Kidney tubule cell (primary cell): ENCODE measurements at regions not wholly inside any gene's neighbourhood (a gene's known extent, or its start where the extent isn't known, plus 50 kb on each side); places are given as distances from the start of the nearest gene placed in this dataset.
"Not testable (repeated sequence)": the region's sequence is repeated elsewhere in the genome, so short reads cannot be mapped to it uniquely, and the experiment has no call there.

Source experiments
- DNase-seq: peaks from one replicate; pipeline ENCODE4 v3.0.0-alpha.2; 2018; ENCODE audit warnings: low spot score

- no peak for DNase-seq
Measured at GRCh38 chr2:66031236-66031635, 403.7 kb upstream of the MEIS1 start.

GRCh38 chr2:66030553-66030952 is 404.4 kb upstream of the MEIS1 start:
- no peak for DNase-seq

- DNase-seq = no peak
Measured at GRCh38 chr2:66024391-66024790, 410.5 kb upstream of the MEIS1 start.

- DNase-seq = no peak
Measured at GRCh38 chr2:66021296-66021695, 413.6 kb upstream of the MEIS1 start.

- no peak for DNase-seq
Measured at GRCh38 chr2:66017763-66018162, 417.2 kb upstream of the MEIS1 start.

- DNase-seq = no peak
Measured at GRCh38 chr2:66014450-66014849, 420.5 kb upstream of the MEIS1 start.

- no peak for DNase-seq
Measured at GRCh38 chr2:66013456-66013855, 421.5 kb upstream of the MEIS1 start.

GRCh38 chr2:66003931-66004330 is 431.0 kb upstream of the MEIS1 start:
- DNase-seq = no peak

GRCh38 chr2:66001538-66001937 is 433.4 kb upstream of the MEIS1 start:
- DNase-seq = no peak

- no peak for DNase-seq
Measured at GRCh38 chr2:66000901-66001300, 434.0 kb upstream of the MEIS1 start.

GRCh38 chr2:65999796-66000195 is 435.1 kb upstream of the MEIS1 start:
- DNase-seq = no peak

- DNase-seq = no peak
Measured at GRCh38 chr2:65999103-65999502, 435.8 kb upstream of the MEIS1 start.

- DNase-seq = no peak
Measured at GRCh38 chr2:65997961-65998360, 437.0 kb upstream of the MEIS1 start.

GRCh38 chr2:65992198-65992554 is 442.7 kb upstream of the MEIS1 start:
- DNase-seq = no peak

GRCh38 chr2:65991381-65992197 is 443.3 kb upstream of the MEIS1 start:
- DNase-seq = no peak

- no peak for DNase-seq
Measured at GRCh38 chr2:65985986-65986385, 448.9 kb upstream of the MEIS1 start.

- no peak for DNase-seq
Measured at GRCh38 chr2:65980531-65980930, 454.4 kb upstream of the MEIS1 start.

- no peak for DNase-seq
Measured at GRCh38 chr2:65979446-65979845, 455.5 kb upstream of the MEIS1 start.

- no peak for DNase-seq
Measured at GRCh38 chr2:65974067-65974723, 460.7 kb upstream of the MEIS1 start.

- no peak for DNase-seq
Measured at GRCh38 chr2:65969161-65969560, 465.8 kb upstream of the MEIS1 start.

GRCh38 chr2:65963303-65963702 is 471.6 kb upstream of the MEIS1 start:
- not testable (repeated sequence) for DNase-seq

GRCh38 chr2:65960953-65961352 is 474.0 kb upstream of the MEIS1 start:
- DNase-seq = no peak

GRCh38 chr2:65957886-65958285 is 477.0 kb upstream of the MEIS1 start:
- no peak for DNase-seq

GRCh38 chr2:65957454-65957853 is 477.5 kb upstream of the MEIS1 start:
- DNase-seq = no peak
